ENCODE measurements at regions not wholly inside any gene's neighbourhood (a gene's known extent, or its start where the extent isn't known, plus 50 kb on each side); places are given as distances from the start of the nearest gene placed in this dataset.

GRCh38 chr2:236884569-236885175, 201.0 kb upstream of the COPS8 start:
- no peak for DNase-seq (ENCODE audit: low spot score in 2 of 2)
- Histone ChIP-seq H3K36me3 (replicated peaks) (no peaks in the 10 kb centered on the region), H3K4me3 (no peak overlapping the region), H3K4me1 (no peaks in the 10 kb centered on the region), H3K9me3 (no peaks in the 10 kb centered on the region), H3K27me3 (ENCODE audit: low read depth) (no peaks in the 10 kb centered on the region)
- in situ Hi-C loops (cut with MboI; ENCODE audit: low sequenced_read_pairs): no loop called here

- H3K4me3 ChIP-seq: no peak overlapping the region
- no peak for DNase-seq (ENCODE audit: low spot score in 2 of 2)
- H3K27me3 ChIP-seq (ENCODE audit: low read depth): no peaks in the 10 kb centered on the region
- no peaks in the 10 kb centered on the region for H3K4me1 ChIP-seq
- in situ Hi-C loops (cut with MboI; ENCODE audit: low sequenced_read_pairs): no loop called here
- H3K36me3 ChIP-seq (replicated peaks): no peaks in the 10 kb centered on the region
- no peaks in the 10 kb centered on the region for H3K9me3 ChIP-seq
These were observed 199.2 kb upstream of the COPS8 start for GRCh38 chr2:236886456-236886855.

- DNase-seq (ENCODE audit: low spot score in 2 of 2): no peak
- no peaks in the 10 kb centered on the region for H3K36me3 ChIP-seq (replicated peaks)
- no peaks in the 10 kb centered on the region for H3K9me3 ChIP-seq
- in situ Hi-C loops (cut with MboI; ENCODE audit: low sequenced_read_pairs): no loop called here
- no peak overlapping the region for H3K4me3 ChIP-seq
- H3K4me1 ChIP-seq: no peaks in the 10 kb centered on the region
- no peaks in the 10 kb centered on the region for H3K27me3 ChIP-seq (ENCODE audit: low read depth)
These were observed 198.2 kb upstream of the COPS8 start for GRCh38 chr2:236887531-236887930.

- H3K36me3 ChIP-seq (replicated peaks): no peaks in the 10 kb centered on the region
- H3K27me3 ChIP-seq (ENCODE audit: low read depth): no peaks in the 10 kb centered on the region
- in situ Hi-C loops (cut with MboI; ENCODE audit: low sequenced_read_pairs): no loop called here
- H3K4me1 ChIP-seq: no peaks in the 10 kb centered on the region
- H3K4me3 ChIP-seq: no peak overlapping the region
- H3K9me3 ChIP-seq: no peaks in the 10 kb centered on the region
- no peak for DNase-seq (ENCODE audit: low spot score in 2 of 2)
These were observed 197.5 kb upstream of the COPS8 start for GRCh38 chr2:236887953-236888793.

- Histone ChIP-seq H3K27me3 (ENCODE audit: low read depth) (no peaks in the 10 kb centered on the region), H3K4me3 (no peak overlapping the region), H3K36me3 (replicated peaks) (no peaks in the 10 kb centered on the region), H3K9me3 (no peaks in the 10 kb centered on the region), H3K4me1 (no peaks in the 10 kb centered on the region)
- DNase-seq (ENCODE audit: low spot score in 2 of 2): no peak
- in situ Hi-C loops (cut with MboI; ENCODE audit: low sequenced_read_pairs): no loop called here
These were observed 196.6 kb upstream of the COPS8 start for GRCh38 chr2:236888794-236889780.

- in situ Hi-C loops (cut with MboI; ENCODE audit: low sequenced_read_pairs): no loop called here
- no peak overlapping the region for H3K4me3 ChIP-seq
- H3K36me3 ChIP-seq (replicated peaks): no peaks in the 10 kb centered on the region
- H3K4me1 ChIP-seq: no peaks in the 10 kb centered on the region
- H3K9me3 ChIP-seq: no peaks in the 10 kb centered on the region
- no peaks in the 10 kb centered on the region for H3K27me3 ChIP-seq (ENCODE audit: low read depth)
- DNase-seq (ENCODE audit: low spot score in 2 of 2): no peak
These were observed 195.6 kb upstream of the COPS8 start for GRCh38 chr2:236889791-236890704.

- in situ Hi-C loops (cut with MboI; ENCODE audit: low sequenced_read_pairs): no loop called here
- no peaks in the 10 kb centered on the region for H3K4me1 ChIP-seq
- no peaks in the 10 kb centered on the region for H3K36me3 ChIP-seq (replicated peaks)
- H3K9me3 ChIP-seq: no peaks in the 10 kb centered on the region
- H3K4me3 ChIP-seq: no peak overlapping the region
- no peaks in the 10 kb centered on the region for H3K27me3 ChIP-seq (ENCODE audit: low read depth)
- DNase-seq (ENCODE audit: low spot score in 2 of 2): no peak
These were observed 193.0 kb upstream of the COPS8 start for GRCh38 chr2:236892721-236893120.

- in situ Hi-C loops (cut with MboI; ENCODE audit: low sequenced_read_pairs): no loop called here
- no peaks in the 10 kb centered on the region for H3K27me3 ChIP-seq (ENCODE audit: low read depth)
- no peaks in the 10 kb centered on the region for H3K36me3 ChIP-seq (replicated peaks)
- no peaks in the 10 kb centered on the region for H3K4me1 ChIP-seq
- no peak for DNase-seq (ENCODE audit: low spot score in 2 of 2)
- no peaks in the 10 kb centered on the region for H3K9me3 ChIP-seq
- no peak overlapping the region for H3K4me3 ChIP-seq
These were observed 190.9 kb upstream of the COPS8 start for GRCh38 chr2:236894791-236895190.

GRCh38 chr2:236895497-236895896, 190.2 kb upstream of the COPS8 start:
- in situ Hi-C loops (cut with MboI; ENCODE audit: low sequenced_read_pairs): no loop called here
- Histone ChIP-seq H3K4me3 (no peak overlapping the region), H3K4me1 (no peaks in the 10 kb centered on the region), H3K36me3 (replicated peaks) (no peaks in the 10 kb centered on the region), H3K9me3 (no peaks in the 10 kb centered on the region), H3K27me3 (ENCODE audit: low read depth) (no peaks in the 10 kb centered on the region)
- no peak for DNase-seq (ENCODE audit: low spot score in 2 of 2)

- in situ Hi-C loops (cut with MboI; ENCODE audit: low sequenced_read_pairs): no loop called here
- Histone ChIP-seq H3K27me3 (ENCODE audit: low read depth) (no peaks in the 10 kb centered on the region), H3K4me1 (no peaks in the 10 kb centered on the region), H3K9me3 (no peaks in the 10 kb centered on the region), H3K4me3 (no peak overlapping the region), H3K36me3 (replicated peaks) (no peaks in the 10 kb centered on the region)
- DNase-seq (ENCODE audit: low spot score in 2 of 2): no peak
These were observed 189.0 kb upstream of the COPS8 start for GRCh38 chr2:236896688-236897087.

- in situ Hi-C loops (cut with MboI; ENCODE audit: low sequenced_read_pairs): no loop called here
- no peaks in the 10 kb centered on the region for H3K27me3 ChIP-seq (ENCODE audit: low read depth)
- no peaks in the 10 kb centered on the region for H3K4me1 ChIP-seq
- no peaks in the 10 kb centered on the region for H3K9me3 ChIP-seq
- no peak for DNase-seq (ENCODE audit: low spot score in 2 of 2)
- no peaks in the 10 kb centered on the region for H3K36me3 ChIP-seq (replicated peaks)
- H3K4me3 ChIP-seq: no peak overlapping the region
These were observed 186.5 kb upstream of the COPS8 start for GRCh38 chr2:236899146-236899545.

GRCh38 chr2:236899950-236900640, 185.6 kb upstream of the COPS8 start:
- Histone ChIP-seq H3K9me3 (no peaks in the 10 kb centered on the region), H3K36me3 (replicated peaks) (no peaks in the 10 kb centered on the region), H3K4me1 (no peaks in the 10 kb centered on the region), H3K27me3 (ENCODE audit: low read depth) (no peaks in the 10 kb centered on the region), H3K4me3 (no peak overlapping the region)
- in situ Hi-C loops (cut with MboI; ENCODE audit: low sequenced_read_pairs): no loop called here
- no peak for DNase-seq (ENCODE audit: low spot score in 2 of 2)

All from HAP-1 (cell line).